NCI-H748 (cell line): ENCODE measurements at regions not wholly inside any gene's neighbourhood (a gene's known extent, or its start where the extent isn't known, plus 50 kb on each side); places are given as distances from the start of the nearest gene placed in this dataset.
"Not testable (repeated sequence)": the region's sequence is repeated elsewhere in the genome, so short reads cannot be mapped to it uniquely, and the experiment has no call there.

Source experiments
- DNase-seq: peaks from one replicate; lab custom pipeline; 2025; ENCODE audit not compliant: unreplicated experiment; lab: John Stamatoyannopoulos, UW

DNA sequence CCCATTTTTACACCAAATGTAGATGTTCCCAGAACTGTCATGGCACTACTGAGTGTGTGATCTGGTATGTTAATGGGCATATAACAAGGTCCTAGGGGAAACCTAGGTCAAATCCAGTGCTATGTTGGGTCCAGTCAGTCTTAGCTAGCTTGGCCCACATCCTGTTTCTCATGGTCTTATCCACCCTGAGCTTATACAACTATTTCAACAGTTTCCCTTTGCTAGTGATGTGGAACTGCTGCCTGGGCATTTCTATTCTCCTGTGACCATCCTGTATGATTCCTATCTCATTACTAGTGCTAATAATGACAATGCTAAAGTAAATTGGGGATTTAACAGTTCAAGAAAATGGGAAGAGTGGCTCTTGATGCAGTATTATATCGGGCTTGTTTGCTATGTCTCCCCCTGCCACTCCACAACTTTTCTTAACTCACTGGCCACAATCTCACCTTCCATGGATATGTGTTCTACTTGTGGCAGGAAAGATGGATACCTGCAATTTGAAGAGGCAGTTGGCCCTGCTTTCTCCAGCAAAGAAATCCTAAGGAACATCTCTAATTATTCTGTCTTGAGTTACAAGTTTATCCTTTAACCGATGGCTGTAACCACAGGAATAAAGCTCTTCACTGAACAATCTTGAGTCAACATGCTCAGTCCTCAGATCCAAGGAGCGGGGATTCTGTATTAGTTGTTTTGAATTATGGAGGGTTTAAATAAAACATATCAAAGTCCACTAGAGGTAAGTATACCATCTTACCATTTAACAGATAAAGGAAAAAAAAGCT, 707.8 kb downstream of the XPNPEP1 start:
- DNase-seq, result no peak

DNA sequence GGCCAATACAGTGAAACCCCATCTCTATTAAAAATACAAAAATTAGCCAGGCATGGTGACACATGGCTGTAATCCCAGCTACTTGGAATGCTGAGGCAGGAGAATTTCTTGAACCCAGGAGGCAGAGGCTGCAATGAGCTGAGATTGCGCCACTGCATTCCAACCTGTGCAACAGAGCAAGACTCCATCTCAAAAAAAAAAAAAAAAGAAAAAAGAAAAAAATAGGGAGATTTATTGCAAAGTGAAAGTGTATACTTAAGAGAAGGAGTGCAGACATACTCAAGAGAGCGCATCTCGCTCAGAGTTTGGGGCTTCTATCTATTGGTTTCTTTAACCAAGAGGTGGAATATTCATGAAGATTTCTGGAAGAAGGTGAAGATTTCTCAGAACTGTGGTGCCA, 708.4 kb downstream of the XPNPEP1 start:
- DNase-seq, result not testable (repeated sequence)

DNA sequence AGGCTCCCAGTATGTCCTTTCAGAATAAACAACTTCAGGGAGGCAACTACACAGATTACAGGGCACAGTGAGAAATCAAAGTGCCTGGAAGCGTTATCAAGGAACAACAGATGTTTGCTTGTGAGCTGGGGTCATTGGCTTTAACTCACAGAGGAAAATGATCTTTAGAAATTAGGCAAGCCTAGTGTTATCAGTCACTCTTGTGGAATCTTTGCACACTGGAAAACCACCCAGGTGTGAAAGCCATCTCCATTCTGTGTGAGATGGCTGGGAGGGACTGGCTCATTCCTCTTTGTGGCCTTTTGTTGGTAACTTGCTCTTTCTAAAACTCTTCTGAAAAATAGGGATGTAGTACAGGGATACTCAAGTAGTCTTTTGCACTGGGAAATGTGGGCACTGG, 716.0 kb downstream of the XPNPEP1 start:
- DNase-seq, result no peak

DNA sequence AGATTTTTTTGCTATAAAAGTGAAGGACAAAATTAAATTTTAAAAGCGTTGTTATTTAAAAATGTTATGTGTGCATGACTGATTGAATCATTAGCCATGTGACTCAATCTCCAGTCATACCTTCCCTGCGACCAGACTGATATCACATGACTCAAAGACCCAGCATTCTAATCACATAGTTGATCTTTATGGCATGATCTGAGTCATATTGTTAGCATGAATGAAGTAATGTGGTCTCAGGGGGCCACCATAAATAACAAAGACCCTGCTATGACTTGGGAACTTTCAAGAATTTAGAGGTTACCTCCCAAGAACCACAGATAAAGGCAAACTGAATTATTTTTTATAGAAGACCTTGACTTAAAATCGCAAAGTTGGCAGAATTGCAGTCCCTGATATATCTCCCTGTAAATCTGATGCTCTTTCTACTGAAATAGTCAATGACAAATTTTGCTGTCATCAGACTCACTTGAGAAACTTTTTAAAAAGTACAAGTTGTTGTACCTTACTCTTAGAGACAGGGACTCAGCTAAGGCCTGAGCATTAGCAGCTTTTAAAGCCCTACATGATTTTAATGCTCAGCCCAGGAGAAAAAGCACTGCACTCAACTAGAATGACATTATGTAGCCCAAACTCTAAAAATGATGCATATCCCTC, 717.3 kb downstream of the XPNPEP1 start:
- DNase-seq, result no peak

DNA sequence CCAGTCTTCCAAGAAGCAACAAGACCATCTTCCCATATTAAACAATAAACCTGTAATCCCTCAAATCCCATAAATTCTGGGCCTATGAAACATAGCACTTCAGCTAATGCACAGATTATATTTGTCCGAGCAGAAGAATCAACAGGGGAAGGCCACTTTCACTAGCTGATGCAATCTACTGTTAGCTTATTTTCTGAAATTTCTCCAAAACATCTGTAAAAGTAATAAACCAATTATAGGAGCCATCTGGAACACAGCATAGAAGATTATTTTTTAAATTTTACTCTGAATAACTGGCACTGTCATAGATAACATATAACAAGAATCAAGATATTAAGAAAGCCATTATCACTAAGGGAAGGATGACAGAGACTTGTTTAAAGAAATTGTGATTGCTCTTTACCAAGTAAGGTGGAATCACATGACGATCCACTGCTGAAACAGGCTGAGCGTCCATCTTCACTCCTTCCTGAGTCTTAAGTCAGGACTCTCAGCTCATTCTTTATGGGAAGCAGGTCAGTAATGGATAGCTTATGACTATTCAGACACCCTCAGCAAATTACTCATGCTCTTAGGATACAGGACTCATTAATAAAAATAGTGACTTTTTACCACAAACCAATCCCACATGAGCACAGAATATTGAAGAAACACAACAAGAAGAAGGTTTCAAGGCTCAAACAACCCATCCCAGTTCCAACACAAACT, 719.5 kb downstream of the XPNPEP1 start:
- no peak for DNase-seq

DNA sequence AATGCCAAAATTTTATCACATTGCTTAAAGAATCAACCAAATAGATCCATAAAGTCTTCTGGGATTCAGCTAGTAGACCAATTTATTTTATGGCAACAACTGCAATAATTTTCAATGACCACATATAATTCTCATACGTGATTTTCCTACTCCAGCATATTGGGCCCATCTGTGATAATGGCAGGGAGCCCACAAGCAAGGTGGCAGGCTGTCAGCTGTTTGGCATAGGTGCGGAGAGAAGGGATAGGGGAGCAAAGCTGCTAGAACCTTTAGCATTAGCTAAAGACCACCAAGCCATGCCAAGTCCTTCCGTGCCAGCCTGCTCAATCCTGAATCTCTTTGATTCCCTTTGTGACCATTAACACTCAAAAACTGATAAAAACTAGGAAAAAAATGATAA, 721.2 kb downstream of the XPNPEP1 start:
- DNase-seq, result no peak

DNA sequence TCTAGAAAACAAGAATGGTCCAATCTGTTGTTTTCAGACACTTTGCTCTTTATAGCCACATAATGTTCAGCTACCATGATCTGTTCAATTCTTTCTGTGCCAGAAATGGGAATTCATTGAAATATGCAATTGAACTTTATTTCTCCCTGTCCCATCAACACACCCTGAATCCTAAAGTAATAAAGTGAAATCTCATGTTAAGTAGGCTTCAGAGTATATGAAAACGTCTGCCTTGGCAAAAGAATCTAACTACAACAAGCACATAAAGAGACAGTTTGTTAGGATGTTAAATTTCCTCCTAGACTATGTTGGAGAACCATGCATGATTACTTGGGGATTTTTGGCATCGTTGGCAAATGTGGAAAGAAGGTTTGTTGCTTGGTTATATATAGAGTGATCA, 722.7 kb downstream of the XPNPEP1 start:
- DNase-seq, result no peak

DNA sequence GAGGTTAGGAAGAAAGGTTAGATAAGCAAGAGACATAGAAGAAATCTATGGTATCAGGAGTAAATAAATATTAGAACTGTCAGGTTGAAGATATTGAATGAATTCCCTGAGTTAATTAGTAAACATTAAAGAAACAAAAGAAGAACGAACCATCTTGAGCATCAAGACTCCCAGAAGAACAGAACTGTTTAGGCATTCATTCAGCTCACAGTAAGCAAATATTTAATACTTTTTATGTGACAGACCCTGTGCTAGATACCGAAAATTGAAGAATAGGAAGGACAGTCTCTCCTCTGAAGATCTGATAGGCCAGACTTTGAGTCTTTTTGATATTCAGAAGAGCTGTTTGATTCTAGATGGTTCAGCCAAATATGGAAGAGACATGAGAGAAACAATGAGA, 731.5 kb downstream of the XPNPEP1 start:
- DNase-seq, result no peak

DNA sequence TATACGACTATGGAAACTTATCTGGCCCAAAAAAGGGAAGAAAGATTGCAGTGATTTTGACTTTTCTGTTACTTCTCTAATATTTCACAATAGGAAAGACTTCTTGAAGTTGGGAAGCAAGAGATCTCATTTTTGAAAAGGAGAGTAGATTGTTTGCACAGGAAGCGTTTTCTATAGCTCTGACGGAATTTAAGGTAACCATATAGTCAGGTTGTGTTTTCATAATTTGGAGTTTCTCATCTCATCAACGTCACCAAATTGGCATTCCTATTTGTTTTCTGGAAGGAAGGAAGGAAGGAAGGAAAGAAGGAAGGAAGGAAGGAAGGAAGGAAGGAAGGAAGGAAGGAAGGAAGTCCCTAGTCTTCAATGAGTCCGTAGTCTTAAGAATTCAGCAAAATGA, 732.0 kb downstream of the XPNPEP1 start:
- no peak for DNase-seq

DNA sequence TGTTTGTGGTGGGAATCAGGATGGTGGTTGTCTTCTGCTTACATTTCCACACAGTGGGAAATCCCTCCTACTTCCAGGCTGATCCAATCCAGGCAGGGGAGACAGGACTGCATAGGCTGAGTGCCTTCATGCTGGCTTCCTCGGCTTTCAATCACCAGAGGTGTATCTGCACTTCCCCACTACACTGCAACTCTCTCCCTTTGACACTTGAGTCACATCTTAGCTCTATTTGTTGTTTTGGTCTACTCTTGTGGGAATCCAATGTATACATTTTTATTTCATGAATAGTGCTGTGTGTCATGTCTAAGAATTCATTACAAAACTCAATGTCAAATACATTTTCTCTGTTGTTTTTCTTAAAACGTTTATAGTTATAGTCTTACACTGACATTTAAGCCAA, 735.6 kb downstream of the XPNPEP1 start:
- no peak for DNase-seq

DNA sequence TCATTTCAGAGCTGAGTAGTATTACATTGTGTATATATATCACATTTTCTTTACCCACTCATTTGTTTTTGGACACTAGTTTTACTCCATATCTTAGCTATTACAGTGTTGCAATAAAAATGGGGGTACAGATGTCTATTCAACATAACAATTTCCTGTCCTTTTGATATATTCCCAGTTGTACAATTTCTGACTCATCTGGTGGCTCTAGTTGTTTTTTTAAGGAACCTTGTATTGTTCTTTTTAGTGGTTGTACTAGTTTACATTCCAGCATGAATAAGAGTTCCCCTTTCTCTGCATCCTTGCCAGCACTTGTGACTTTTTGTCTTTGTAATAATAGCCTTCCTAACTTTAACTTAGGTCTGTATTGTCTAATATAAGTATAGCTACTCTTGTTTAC, 739.9 kb downstream of the XPNPEP1 start:
- no peak for DNase-seq

DNA sequence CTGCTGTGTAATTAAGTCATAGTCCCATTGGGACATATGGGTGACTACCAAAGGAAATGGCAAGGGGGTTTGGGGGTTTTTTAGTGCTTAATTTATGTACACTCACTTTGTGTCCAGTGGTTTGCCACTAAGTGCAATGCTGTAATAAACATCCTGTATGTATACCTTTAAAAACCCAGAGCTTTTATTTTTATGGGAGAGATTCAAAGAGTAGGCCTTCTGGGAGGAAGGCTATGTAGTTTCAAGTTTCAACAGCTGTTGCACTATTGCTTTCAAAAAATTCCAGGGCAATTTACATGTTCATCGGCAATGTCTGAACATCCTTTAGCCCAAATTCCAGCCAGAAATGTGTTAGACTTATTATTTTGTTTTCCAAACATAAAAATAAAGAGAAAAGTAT, 744.7 kb downstream of the XPNPEP1 start:
- no peak for DNase-seq

DNA sequence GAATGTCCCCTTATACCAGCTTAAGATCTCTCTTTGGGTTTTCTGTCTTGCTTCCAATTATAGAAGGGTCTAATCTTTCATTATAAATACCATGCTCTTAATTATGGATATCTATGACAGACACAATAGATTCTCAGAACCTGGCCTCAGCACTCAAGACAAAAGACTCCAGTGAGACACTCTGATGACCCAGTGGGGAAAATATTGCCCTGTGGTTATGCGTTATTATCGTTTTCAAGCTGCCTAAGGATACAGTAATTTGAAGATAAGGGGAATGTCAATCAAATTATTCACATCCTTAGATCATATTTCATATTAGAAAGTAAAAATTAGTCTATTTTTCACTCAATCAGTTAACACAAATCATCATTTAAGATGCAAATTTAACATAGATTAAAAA, 748.8 kb downstream of the XPNPEP1 start:
- no peak for DNase-seq

DNA sequence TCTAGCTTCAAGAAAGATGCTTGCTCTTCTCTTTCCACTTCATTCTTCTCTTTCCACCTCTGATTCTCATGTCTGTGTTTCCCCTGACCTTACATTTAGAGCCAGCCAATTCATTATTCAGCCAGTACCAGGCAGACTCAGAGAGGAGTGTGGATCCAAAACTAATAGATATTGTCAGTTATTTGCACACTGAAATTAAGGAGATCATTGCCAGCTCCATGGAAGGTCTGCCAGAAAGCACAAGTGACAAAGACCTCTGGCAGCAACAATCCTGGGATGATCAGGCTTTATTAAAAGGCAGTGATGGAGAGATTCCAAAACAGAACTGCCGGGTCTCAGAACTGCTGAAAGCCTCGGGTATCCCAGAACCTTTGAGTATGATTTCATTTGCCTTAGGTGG, 749.4 kb downstream of the XPNPEP1 start:
- no peak for DNase-seq

DNA sequence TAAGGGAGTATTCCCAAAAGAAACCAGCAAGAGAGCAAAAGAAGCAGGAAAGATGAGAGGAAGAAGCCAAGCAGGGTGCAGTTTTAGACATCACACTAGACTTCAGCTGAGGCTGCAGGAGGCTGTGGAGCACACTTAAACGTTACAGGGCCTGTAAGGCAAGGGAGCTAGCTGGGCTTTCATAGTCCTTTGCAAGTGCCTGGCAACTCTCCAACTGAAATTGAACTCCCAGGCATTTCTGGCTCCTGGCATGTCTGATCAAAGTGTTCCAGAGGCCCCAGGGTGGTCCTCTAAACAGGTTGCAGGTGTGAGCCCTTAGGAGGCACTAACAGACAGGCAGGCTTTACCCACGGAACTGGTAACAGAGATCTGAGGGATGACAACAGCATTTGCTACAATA, 750.2 kb downstream of the XPNPEP1 start:
- DNase-seq, result peak; percentile 77

DNA sequence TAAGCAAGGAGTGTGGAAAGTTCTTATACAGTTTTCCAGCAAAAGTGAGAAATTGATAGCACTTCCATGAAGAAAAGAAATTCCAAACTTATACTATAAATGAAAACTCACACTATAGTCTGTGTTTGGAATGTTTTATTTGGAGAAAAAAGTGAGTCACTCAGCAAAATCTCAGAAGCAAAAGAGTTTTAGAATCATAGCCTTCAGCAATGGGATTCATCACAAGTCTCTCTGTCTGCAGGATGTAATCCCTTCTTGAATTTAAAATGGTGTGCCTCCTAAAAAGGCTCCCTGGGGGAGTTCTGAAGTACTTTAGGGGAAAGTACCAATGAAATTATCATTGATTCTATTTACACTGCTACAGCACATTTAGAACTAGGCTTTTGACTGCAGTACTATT, 756.4 kb downstream of the XPNPEP1 start:
- no peak for DNase-seq

DNA sequence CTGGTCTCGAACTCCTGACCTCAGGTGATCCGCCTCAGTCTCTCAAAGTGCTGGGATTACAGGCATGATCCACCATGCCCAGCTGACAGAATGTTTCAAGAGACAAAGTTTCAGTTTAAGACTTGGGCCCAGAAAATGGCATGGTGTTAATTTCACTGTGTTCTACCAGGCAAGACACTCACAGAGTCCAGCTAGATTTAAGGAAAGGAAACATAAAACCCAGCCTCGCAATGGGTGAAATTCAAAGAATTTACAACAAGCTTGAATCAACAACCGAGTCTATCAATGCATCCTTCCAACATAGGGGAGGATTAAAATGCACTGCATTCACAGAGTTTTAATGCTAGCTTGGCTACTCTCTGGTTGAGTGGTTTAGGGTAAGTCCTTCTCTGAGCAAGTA, 764.0 kb downstream of the XPNPEP1 start:
- DNase-seq, result no peak

DNA sequence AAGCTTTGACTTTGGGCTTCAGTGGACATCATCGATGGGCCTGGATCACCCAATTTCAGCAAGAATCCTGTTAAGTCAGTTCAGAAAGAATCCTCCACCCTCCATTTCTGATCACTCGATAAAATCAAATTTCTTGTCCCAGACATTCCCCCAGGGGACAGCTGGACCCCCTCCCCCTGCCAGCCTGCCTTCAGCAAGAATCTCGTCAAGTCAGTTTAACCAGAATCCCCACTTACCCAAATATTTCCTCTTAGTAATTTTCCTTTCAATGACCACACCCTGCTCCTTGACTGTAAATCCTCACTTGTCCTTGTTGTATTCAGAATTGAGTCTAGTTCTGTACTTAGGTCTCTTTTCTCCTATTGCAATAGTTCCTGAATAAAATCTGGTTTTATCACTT, 766.9 kb downstream of the XPNPEP1 start:
- no peak for DNase-seq

DNA sequence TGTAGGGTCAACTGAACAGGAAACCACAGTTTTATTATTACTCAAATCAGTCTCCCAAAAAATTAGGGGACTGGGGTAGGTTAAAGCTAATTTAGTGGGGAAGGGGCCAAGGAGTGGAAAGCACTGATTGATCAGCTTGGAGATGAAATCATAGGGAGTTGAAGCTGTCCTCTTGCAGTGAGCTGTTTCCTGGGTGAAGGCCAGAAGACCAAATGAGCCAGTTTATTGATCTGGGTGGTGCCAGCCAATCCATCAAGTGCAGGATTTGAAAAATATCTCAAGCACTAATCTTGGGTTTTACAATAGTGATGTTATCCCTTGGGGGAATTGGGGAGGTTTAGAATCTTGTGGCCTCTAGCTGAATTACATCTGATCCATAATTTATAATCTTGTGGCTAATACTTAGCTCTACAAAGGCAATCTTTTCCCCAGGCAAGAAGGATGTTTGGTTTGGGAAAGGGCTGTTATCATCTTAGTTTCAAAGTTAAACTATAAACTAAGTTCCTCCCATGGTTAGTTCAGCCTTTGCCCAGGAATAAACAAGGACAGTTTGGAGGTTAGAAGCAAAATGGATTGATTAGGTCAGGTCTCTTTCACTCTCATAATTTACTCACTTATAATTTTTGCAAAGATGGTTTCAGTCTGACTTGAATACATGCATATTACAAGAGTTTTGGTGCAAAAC, 773.5 kb downstream of the XPNPEP1 start:
- no peak for DNase-seq

DNA sequence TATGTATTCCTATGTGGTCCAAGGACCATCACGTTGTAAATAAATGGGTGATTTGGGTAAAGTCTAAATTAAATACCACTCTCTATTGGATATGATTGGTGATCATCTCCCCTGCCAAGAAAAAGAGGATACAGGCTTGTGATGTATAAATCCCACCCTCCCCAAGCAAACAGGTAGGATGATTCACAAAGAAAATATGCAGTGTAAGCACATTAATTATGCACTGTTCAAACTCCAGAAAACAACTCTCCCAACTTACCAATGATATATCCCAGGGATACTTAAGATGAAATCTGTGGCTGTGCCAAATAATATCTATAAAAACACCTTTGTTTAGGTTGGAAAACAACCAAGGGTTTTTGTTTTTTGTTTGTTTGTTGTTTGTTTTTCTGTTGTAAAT, 795.9 kb downstream of the XPNPEP1 start:
- no peak for DNase-seq

DNA sequence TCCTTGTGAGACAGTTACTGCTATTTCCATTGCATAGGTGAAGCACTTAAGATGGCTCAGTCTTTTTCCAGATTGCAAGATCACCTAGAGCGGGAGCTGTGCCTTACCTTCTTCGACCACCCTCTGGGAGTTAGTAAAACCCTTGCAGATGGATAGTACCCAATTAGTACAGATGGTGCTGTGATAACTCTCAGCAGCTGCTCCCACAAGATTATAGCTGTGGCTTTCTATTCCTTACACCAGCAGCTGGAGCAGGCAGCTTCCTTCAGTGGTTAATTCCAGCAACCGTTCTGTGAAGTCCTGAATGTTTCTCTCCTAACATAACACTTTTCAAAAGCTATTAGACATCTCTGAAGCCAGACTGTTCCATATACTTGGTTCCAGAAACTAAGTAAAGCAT, 796.8 kb downstream of the XPNPEP1 start:
- DNase-seq, result no peak

DNA sequence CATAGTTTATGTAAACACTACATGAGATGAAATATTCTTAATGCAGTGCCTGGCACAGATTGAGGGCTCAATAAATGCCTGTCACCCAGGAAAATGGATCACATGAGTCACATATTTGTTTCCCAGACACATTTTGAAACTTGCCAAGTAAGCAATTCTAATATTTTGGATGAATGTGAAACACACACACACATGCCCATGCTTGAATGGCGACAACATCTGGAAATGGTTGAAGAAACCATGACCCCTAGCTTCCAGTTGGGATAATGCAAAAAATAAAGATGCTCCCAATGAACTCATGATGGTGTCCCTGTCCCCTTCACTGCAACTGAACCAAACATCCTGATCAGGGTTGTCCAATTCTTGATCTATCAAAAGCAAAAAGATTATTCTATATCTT, 797.3 kb downstream of the XPNPEP1 start:
- DNase-seq, result no peak
